ENCODE measurements at regions not wholly inside any gene's neighbourhood (a gene's known extent, or its start where the extent isn't known, plus 50 kb on each side); places are given as distances from the start of the nearest gene placed in this dataset.
"Not testable (repeated sequence)": the region's sequence is repeated elsewhere in the genome, so short reads cannot be mapped to it uniquely, and the experiment has no call there.

DNA sequence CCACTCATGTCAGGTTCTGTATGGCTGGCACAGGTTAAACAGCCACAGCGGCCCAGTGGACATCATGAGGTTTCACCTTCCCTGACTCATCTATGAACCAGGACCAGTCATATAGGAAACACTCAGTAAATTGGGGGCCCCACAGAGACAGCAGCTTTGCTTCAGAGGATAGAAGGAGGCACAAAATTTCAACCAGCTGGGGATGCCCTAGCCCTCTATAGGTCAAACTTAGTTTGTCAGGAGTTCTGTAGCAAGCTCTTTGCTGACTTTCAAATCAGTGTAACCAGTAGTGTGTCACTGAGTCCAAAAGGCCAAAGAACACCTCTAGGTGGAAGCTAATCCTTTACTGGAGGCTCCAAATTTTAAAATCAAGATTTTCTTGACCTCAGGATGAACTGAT, 4157.8 kb upstream of the TPTE start:
- not testable (repeated sequence) for DNase-seq (ENCODE audit: low read depth, low spot score)

DNA sequence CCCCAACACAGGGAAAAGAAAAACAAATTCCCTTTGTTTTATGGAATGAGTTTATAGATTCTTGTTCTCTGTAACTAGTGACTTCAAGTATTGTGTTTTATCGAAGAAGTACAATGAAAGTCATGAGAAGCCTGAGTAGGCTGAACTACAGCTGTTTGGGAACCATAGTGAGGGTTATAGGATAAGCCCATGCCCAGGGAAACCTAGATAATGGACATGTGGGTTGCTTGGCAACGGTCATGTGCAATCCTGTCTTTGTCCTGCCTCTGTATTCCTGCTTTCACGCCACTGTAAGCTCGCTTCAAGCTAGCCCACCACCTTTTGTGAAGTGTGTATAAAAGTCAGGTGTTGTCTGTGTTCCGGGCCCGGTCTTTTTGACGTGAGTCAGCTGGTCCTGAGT, 4152.6 kb upstream of the TPTE start:
- not testable (repeated sequence) for DNase-seq (ENCODE audit: low read depth, low spot score)

DNA sequence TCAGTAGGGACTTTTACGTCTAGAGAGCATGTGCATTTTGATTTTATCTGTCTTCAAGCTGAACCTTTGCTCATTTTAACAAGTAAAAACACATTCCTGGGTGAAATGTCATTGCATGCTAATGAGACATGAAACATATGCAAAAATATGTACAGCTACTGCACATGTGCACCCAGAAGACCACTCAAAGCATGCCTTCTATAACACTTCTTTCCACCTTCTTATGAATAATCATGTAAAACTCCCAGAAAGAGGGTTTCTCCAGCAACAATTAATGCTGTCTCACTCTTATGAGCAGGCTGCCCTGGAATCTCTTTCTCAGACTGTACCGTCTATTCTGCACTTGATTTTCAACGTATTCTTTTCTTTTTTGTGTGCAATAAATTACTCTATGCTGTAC, 4148.1 kb upstream of the TPTE start:
- DNase-seq (ENCODE audit: low read depth, low spot score) = not testable (repeated sequence)

DNA sequence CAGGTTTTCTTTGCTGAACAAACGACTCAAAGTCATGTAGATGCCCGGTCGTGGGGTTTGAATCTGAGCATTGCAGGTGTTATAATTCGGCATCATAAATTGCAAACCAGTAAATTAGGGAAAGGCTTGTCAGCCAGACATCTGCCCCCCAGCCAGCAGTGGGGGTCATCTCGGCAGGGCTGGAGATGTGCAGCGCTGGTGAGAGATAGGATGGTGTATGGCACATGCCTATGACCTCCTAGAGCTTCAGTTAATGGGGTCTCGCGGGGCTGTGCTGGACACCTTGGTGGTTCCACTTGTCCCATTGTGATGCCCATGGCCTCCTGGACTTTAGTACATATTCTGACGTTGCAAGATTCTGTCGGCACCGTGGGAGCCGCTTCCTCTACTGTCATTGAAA, 4147.2 kb upstream of the TPTE start:
- not testable (repeated sequence) for DNase-seq (ENCODE audit: low read depth, low spot score)

DNA sequence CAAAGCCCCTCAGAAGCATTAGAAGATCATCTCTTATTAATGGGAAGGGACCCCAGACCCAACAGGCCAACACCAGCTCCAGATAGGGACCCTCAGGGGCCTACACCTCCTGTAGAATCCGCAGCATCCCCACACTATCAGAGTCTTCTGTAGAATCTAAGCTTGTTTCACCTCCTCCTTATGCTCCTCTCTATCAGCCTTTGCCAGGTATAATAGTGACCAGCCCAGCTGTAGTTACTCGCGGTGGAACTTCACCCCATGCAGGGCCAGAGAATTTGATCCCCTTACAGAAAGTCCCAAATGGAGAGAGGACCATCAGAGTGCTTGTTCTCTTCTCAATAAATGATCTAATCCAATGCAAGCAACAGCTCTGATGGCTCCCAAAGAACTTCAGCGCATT, 4146.5 kb upstream of the TPTE start:
- DNase-seq (ENCODE audit: low read depth, low spot score) = peak; percentile 0

DNA sequence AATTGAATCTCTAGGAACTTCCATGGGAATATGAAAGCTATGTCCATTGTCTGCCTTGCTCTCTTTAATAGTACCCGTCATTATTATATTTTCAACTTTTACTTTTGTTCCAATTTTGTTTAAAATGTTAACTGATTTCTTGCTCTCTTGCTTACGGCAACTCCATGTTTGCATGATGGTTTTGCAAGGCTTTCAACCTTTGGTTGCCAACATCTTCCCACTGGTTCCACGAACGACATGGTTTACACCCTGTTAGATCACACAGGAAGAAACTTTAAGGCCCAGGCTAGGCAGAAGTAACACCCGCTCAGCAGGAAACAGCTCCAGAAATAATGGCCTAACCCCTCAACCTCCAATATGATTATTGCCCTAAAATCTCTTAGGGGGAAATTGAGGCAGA, 4145.6 kb upstream of the TPTE start:
- not testable (repeated sequence) for DNase-seq (ENCODE audit: low read depth, low spot score)

DNA sequence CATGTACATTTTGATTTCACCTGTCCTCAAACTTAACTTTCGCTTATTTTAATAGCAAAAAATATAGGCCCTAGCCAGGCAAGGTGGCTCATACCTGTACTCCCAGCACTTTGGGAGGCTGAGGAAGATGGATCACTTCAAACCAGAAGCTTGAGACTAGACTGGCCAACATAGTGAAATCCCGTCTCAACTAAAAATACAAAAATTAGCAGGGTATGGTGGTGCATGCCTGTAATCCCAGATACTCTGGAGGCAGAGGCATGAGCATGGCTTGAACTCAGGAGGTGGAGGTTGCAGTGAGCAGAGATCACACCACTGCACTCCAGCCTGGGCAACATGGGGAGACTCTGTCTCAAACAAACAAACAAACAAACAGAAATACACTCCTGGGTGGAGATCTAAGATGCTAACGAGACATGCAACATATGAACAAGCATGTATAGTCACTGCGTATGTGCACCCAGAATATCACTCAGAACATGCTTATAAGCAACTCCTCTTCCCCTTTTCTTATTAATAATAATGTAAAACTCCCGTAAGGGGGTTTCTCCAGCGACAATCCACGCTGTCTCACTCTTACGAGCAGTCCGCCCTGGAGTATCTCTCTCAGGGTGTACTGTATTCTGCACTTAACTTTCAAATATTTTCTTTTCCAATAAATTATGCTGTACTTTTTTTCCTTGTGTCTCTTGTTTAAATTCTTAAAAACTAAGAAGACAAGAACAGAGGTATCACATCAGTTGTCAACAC, 4144.9 kb upstream of the TPTE start:
- not testable (repeated sequence) for DNase-seq (ENCODE audit: low read depth, low spot score)

All from brain pericyte (primary cell).